ENCODE measurements at regions not wholly inside any gene's neighbourhood (a gene's known extent, or its start where the extent isn't known, plus 50 kb on each side); places are given as distances from the start of the nearest gene placed in this dataset.
"Not testable (repeated sequence)": the region's sequence is repeated elsewhere in the genome, so short reads cannot be mapped to it uniquely, and the experiment has no call there.

DNA sequence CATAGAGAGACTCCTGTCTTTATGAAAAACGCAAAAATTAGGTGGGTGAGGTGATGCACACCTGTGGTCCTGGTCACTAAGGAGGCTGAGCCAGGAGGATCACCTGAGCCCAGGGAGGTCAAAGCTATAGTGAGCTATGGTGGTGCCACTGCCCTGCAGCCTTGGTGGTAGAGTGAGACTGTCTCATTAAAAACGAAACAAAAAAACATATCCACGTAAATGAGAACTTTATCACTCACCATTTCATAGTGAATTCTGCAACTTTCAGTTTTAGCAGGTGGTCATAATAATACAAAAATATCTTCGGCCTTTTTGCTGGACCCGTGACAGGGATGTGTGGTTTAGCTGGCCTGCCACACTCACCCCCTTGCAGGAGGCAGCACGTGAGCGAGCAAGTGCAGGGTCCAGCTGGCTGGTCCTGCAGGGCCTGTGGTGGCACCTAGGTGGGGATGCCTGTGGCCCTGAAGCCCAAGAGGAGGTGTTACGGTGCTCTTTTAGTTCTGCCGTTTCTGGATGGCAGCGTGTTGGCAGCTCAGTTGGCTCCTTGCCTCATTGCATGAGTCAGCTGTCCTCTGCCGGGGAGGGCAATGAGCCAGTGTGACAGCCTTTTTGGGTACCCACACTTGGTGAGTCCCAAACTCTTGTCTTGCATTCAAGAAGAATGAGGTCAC is 1330.7 kb upstream of the TMEM132C start:
- Histone ChIP-seq H3K9me3 (ENCODE audit: low read length) (no peaks in the 10 kb centered on the region), H3K9ac (ENCODE audit: low read length) (no peak overlapping the region), H3K27me3 (ENCODE audit: low read length) (peaks cover 12% of the 10 kb centered on the region; the same call in 1 of the 2 replicates), H3K79me2 (ENCODE audit: low read length) (no peaks in the 10 kb centered on the region), H4K20me1 (ENCODE audit: low read length) (no peaks in the 10 kb centered on the region), H3K36me3 (ENCODE audit: low read depth, low read length) (no peaks in the 10 kb centered on the region), H2AFZ (ENCODE audit: low read length) (peak overlapping the region; percentile 71), H3K4me3 (ENCODE audit: low read length) (peak overlapping the region; percentile 59), H3K4me2 (ENCODE audit: low read length) (peak overlapping the region; percentile 86), H3K4me1 (ENCODE audit: insufficient read depth, low read length) (peaks cover 11% of the 10 kb centered on the region), H3K9me2 (replicated peaks; ENCODE audit: low read length) (no peaks in the 10 kb centered on the region), H3F3A (ENCODE audit: low read length, unreplicated experiment) (no peaks in the 10 kb centered on the region), H3K27ac (ENCODE audit: low read length) (no peak overlapping the region)
- TF ChIP-seq EZH2 (IDR thresholded peaks at IDR 0.05; ENCODE audit: low read length, unreplicated experiment) = no peak
- TF ChIP-seq, protein P1, sequence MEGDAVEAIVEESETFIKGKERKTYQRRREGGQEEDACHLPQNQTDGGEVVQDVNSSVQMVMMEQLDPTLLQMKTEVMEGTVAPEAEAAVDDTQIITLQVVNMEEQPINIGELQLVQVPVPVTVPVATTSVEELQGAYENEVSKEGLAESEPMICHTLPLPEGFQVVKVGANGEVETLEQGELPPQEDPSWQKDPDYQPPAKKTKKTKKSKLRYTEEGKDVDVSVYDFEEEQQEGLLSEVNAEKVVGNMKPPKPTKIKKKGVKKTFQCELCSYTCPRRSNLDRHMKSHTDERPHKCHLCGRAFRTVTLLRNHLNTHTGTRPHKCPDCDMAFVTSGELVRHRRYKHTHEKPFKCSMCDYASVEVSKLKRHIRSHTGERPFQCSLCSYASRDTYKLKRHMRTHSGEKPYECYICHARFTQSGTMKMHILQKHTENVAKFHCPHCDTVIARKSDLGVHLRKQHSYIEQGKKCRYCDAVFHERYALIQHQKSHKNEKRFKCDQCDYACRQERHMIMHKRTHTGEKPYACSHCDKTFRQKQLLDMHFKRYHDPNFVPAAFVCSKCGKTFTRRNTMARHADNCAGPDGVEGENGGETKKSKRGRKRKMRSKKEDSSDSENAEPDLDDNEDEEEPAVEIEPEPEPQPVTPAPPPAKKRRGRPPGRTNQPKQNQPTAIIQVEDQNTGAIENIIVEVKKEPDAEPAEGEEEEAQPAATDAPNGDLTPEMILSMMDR (conservative IDR thresholded peaks at IDR 0.05; ENCODE audit: low read depth, low read length) = no peak
- TF ChIP-seq EZH2phosphoT487 (IDR thresholded peaks at IDR 0.05; ENCODE audit: borderline replicate concordance, low read length) = no peak
- peak; percentile 86 for DNase-seq
- ChIA-PET POLR2A (ENCODE audit: unreplicated experiment) (no interaction called here), CTCF (no interaction called here)
- intact Hi-C loops (cut with micrococcal nuclease) = no loop called here
- BruUV-seq (replicated peaks) = no TSS peak
- ATAC-seq = peak; percentile 80

DNA sequence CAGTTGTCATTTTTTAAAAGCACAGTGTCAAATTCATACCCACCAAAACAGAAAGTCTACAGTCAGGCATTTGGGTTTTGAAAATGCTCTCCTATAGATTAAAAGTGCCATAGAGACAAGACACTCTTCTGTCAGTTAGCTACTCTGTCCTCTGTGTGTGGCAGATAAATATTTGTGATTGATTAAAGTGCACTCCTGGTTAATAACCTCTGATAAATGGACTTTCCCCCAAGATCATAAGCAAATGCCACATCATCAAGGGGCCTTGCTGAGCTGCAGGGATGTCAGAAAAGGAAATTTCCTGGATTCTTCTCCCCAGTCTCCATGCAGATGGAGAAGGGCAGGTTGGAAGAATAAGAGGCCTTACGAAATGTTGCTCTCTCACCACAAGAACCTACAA is 1329.5 kb upstream of the TMEM132C start:
- POLR2A ChIA-PET (ENCODE audit: unreplicated experiment) = no interaction called here
- CTCF ChIA-PET = no interaction called here
- intact Hi-C loops (cut with micrococcal nuclease) = no loop called here
- no peak for DNase-seq
- H3K4me2 ChIP-seq (ENCODE audit: low read length) = no peak overlapping the region
- no peak overlapping the region for H3K9ac ChIP-seq (ENCODE audit: low read length)
- H3F3A ChIP-seq (ENCODE audit: low read length, unreplicated experiment) = no peaks in the 10 kb centered on the region
- no peaks in the 10 kb centered on the region for H3K9me3 ChIP-seq (ENCODE audit: low read length)
- H4K20me1 ChIP-seq (ENCODE audit: low read length) = no peaks in the 10 kb centered on the region
- H3K9me2 ChIP-seq (replicated peaks; ENCODE audit: low read length) = no peaks in the 10 kb centered on the region
- peaks cover 11% of the 10 kb centered on the region for H3K4me1 ChIP-seq (ENCODE audit: insufficient read depth, low read length)
- H3K4me3 ChIP-seq (ENCODE audit: low read length) = no peak overlapping the region
- no peak for ATAC-seq
- no peak for TF ChIP-seq EZH2 (IDR thresholded peaks at IDR 0.05; ENCODE audit: low read length, unreplicated experiment)
- TF ChIP-seq EZH2phosphoT487 (IDR thresholded peaks at IDR 0.05; ENCODE audit: borderline replicate concordance, low read length) = no peak
- TF ChIP-seq, protein P1 (conservative IDR thresholded peaks at IDR 0.05; ENCODE audit: low read depth, low read length) = no peak
- H3K79me2 ChIP-seq (ENCODE audit: low read length) = no peaks in the 10 kb centered on the region
- H3K36me3 ChIP-seq (ENCODE audit: low read depth, low read length) = no peaks in the 10 kb centered on the region
- no TSS peak for BruUV-seq (replicated peaks)
- peaks cover 12% of the 10 kb centered on the region; the same call in 1 of the 2 replicates for H3K27me3 ChIP-seq (ENCODE audit: low read length)
- no peak overlapping the region for H3K27ac ChIP-seq (ENCODE audit: low read length)
- no peak overlapping the region for H2AFZ ChIP-seq (ENCODE audit: low read length)

DNA sequence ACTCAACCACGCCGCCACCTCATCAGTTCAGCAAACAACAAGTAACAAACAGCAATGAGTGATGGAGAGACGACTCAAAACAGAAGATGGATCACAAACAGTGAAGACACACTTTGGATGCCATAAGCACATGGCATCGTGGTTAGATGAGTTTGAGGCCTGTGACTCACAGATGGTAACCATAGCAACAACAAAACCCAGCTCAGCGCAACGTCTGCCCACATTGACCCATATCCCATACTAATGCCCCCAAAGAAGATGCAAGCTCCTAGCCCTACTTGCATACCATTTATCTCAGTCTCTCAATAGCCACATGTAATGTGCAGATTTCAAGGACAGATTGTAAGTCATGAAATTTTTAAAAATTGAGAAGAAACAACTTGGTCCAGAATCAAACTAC is 1322.3 kb upstream of the TMEM132C start:
- H3K4me2 ChIP-seq (ENCODE audit: low read length) = no peak overlapping the region
- peaks cover 32% of the 10 kb centered on the region for H3K27me3 ChIP-seq (ENCODE audit: low read length)
- H3K4me3 ChIP-seq (ENCODE audit: low read length) = no peak overlapping the region
- no peaks in the 10 kb centered on the region for H3K36me3 ChIP-seq (ENCODE audit: low read depth, low read length)
- H3K9me2 ChIP-seq (replicated peaks; ENCODE audit: low read length) = no peaks in the 10 kb centered on the region
- H3K27ac ChIP-seq (ENCODE audit: low read length) = no peak overlapping the region
- TF ChIP-seq, protein P1 (conservative IDR thresholded peaks at IDR 0.05; ENCODE audit: low read depth, low read length) = no peak
- TF ChIP-seq EZH2 (IDR thresholded peaks at IDR 0.05; ENCODE audit: low read length, unreplicated experiment) (no peak), EZH2phosphoT487 (IDR thresholded peaks at IDR 0.05; ENCODE audit: borderline replicate concordance, low read length) (no peak)
- H3K9me3 ChIP-seq (ENCODE audit: low read length) = no peaks in the 10 kb centered on the region
- no peaks in the 10 kb centered on the region for H3F3A ChIP-seq (ENCODE audit: low read length, unreplicated experiment)
- peak; percentile 45 for DNase-seq
- no peaks in the 10 kb centered on the region for H3K79me2 ChIP-seq (ENCODE audit: low read length)
- H2AFZ ChIP-seq (ENCODE audit: low read length) = no peak overlapping the region
- ChIA-PET POLR2A (ENCODE audit: unreplicated experiment) (no interaction called here), CTCF (no interaction called here)
- intact Hi-C loops (cut with micrococcal nuclease) = no loop called here
- no peaks in the 10 kb centered on the region for H4K20me1 ChIP-seq (ENCODE audit: low read length)
- H3K4me1 ChIP-seq (ENCODE audit: insufficient read depth, low read length) = no peaks in the 10 kb centered on the region
- H3K9ac ChIP-seq (ENCODE audit: low read length) = no peak overlapping the region
- ATAC-seq = peak; percentile 38; the same call in 1 of the 2 replicates
- no TSS peak for BruUV-seq (replicated peaks)

DNA sequence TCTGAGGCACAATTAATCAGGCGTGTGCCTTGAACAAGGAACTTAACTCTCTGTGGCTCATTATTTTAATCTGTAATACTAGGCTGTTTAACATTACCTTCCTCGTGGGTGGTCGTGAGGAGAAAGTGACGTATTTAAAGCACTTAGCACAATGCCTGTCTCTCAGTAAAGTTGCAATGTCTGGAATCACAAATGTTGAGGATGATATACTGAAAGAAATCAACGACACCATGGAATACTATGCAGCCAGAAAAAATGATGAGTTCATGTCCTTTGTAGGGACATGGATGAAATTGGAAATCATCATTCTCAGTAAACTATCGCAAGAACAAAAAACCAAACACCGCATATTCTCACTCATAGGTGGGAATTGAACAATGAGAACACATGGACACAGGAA is 1320.0 kb upstream of the TMEM132C start:
- POLR2A ChIA-PET (ENCODE audit: unreplicated experiment); H3K9me2 ChIP-seq (replicated peaks; ENCODE audit: low read length); H3K27ac ChIP-seq (ENCODE audit: low read length); H3K4me2 ChIP-seq (ENCODE audit: low read length); ATAC-seq; H3K79me2 ChIP-seq (ENCODE audit: low read length); H3K36me3 ChIP-seq (ENCODE audit: low read depth, low read length); H3K4me3 ChIP-seq (ENCODE audit: low read length); H3K9me3 ChIP-seq (ENCODE audit: low read length); H4K20me1 ChIP-seq (ENCODE audit: low read length); H3K4me1 ChIP-seq (ENCODE audit: insufficient read depth, low read length); CTCF ChIA-PET; H3F3A ChIP-seq (ENCODE audit: low read length, unreplicated experiment); BruUV-seq (replicated peaks); intact Hi-C loops (cut with micrococcal nuclease); H2AFZ ChIP-seq (ENCODE audit: low read length); H3K9ac ChIP-seq (ENCODE audit: low read length); DNase-seq: not testable (repeated sequence)
- H3K27me3 ChIP-seq (ENCODE audit: low read length) = peaks cover 42% of the 10 kb centered on the region

Measured in PC-3 (cell line).